ENCODE measurements at regions not wholly inside any gene's neighbourhood (a gene's known extent, or its start where the extent isn't known, plus 50 kb on each side); places are given as distances from the start of the nearest gene placed in this dataset.

- DNase-seq (ENCODE audit: low spot score): no peak
These were observed 253.3 kb downstream of the IPMK start for GRCh38 chr10:58014436-58014835.

GRCh38 chr10:58013406-58013805 is 254.3 kb downstream of the IPMK start:
- no peak for DNase-seq (ENCODE audit: low spot score)

GRCh38 chr10:58010073-58010702 is 257.5 kb downstream of the IPMK start:
- no peak for DNase-seq (ENCODE audit: low spot score)

GRCh38 chr10:58003945-58004344 is 263.7 kb downstream of the IPMK start:
- DNase-seq (ENCODE audit: low spot score): no peak

- no peak for DNase-seq (ENCODE audit: low spot score)
These were observed 266.5 kb downstream of the IPMK start for GRCh38 chr10:58001159-58001558.

GRCh38 chr10:57996536-57996935 is 271.2 kb downstream of the IPMK start:
- DNase-seq (ENCODE audit: low spot score): no peak

GRCh38 chr10:57993302-57993701 is 274.4 kb downstream of the IPMK start:
- no peak for DNase-seq (ENCODE audit: low spot score)

GRCh38 chr10:57992321-57993077 is 275.2 kb downstream of the IPMK start:
- DNase-seq (ENCODE audit: low spot score): peak; percentile 11

GRCh38 chr10:57988964-57989363 is 278.7 kb downstream of the IPMK start:
- DNase-seq (ENCODE audit: low spot score): no peak

- no peak for DNase-seq (ENCODE audit: low spot score)
These were observed 280.5 kb downstream of the IPMK start for GRCh38 chr10:57987055-57987721.

GRCh38 chr10:57986422-57986821 is 281.3 kb downstream of the IPMK start:
- DNase-seq (ENCODE audit: low spot score): no peak

- no peak for DNase-seq (ENCODE audit: low spot score)
These were observed 284.4 kb downstream of the IPMK start for GRCh38 chr10:57983281-57983791.

- DNase-seq (ENCODE audit: low spot score): no peak
These were observed 285.6 kb downstream of the IPMK start for GRCh38 chr10:57982091-57982490.

GRCh38 chr10:57979956-57980355 is 287.7 kb downstream of the IPMK start:
- DNase-seq (ENCODE audit: low spot score): peak; percentile 6

GRCh38 chr10:57979491-57979890 is 288.2 kb downstream of the IPMK start:
- DNase-seq (ENCODE audit: low spot score): peak; percentile 86

GRCh38 chr10:57977262-57977661 is 290.4 kb downstream of the IPMK start:
- DNase-seq (ENCODE audit: low spot score): no peak

- DNase-seq (ENCODE audit: low spot score): no peak
These were observed 294.2 kb downstream of the IPMK start for GRCh38 chr10:57973451-57973850.

GRCh38 chr10:57972783-57973182 is 294.9 kb downstream of the IPMK start:
- peak; percentile 6 for DNase-seq (ENCODE audit: low spot score)

GRCh38 chr10:57968328-57969016 is 299.2 kb downstream of the IPMK start:
- no peak for DNase-seq (ENCODE audit: low spot score)

- DNase-seq (ENCODE audit: low spot score): peak; percentile 59
These were observed 303.3 kb downstream of the IPMK start for GRCh38 chr10:57964351-57964750.

- no peak for DNase-seq (ENCODE audit: low spot score)
These were observed 304.1 kb downstream of the IPMK start for GRCh38 chr10:57963546-57963945.

- DNase-seq (ENCODE audit: low spot score): no peak
These were observed 304.9 kb downstream of the IPMK start for GRCh38 chr10:57962839-57963238.

Data from H4 (cell line).